ENCODE measurements at regions not wholly inside any gene's neighbourhood (a gene's known extent, or its start where the extent isn't known, plus 50 kb on each side); places are given as distances from the start of the nearest gene placed in this dataset.

GRCh38 chr2:5263291-5263690 lies 428.9 kb upstream of the SOX11 start:
- Histone ChIP-seq H3K4me3 (no peak overlapping the region), H3K9ac (ENCODE audit: insufficient read length) (no peak overlapping the region), H3K36me3 (ENCODE audit: insufficient read depth, low read length) (no peaks in the 10 kb centered on the region), H3K9me3 (ENCODE audit: low read depth, low read length) (no peaks in the 10 kb centered on the region), H3K27ac (no peak overlapping the region)
- TF ChIP-seq EZH2 (IDR thresholded peaks at IDR 0.05) (no peak), POLR2AphosphoS5 (IDR thresholded peaks at IDR 0.05; ENCODE audit: borderline replicate concordance, low read depth, low read length) (no peak), FOXP2 (optimal IDR thresholded peaks at IDR 0.05; ENCODE audit: control extremely low read depth, extremely low read length, insufficient read depth) (no peak)
- no peak for DNase-seq (ENCODE audit: low read depth, low spot score)

- TF ChIP-seq POLR2AphosphoS5 (IDR thresholded peaks at IDR 0.05; ENCODE audit: borderline replicate concordance, low read depth, low read length) (no peak), EZH2 (IDR thresholded peaks at IDR 0.05) (no peak), FOXP2 (optimal IDR thresholded peaks at IDR 0.05; ENCODE audit: control extremely low read depth, extremely low read length, insufficient read depth) (no peak)
- H3K27ac ChIP-seq: no peak overlapping the region
Measured at GRCh38 chr2:5264361-5264760, 427.8 kb upstream of the SOX11 start.

GRCh38 chr2:5285061-5285460 lies 407.1 kb upstream of the SOX11 start:
- H3K27ac ChIP-seq: no peak overlapping the region; the same call in 1 of the 2 replicates
- TF ChIP-seq POLR2AphosphoS5 (IDR thresholded peaks at IDR 0.05; ENCODE audit: borderline replicate concordance, low read depth, low read length): no peak
- TF ChIP-seq FOXP2 (optimal IDR thresholded peaks at IDR 0.05; ENCODE audit: control extremely low read depth, extremely low read length, insufficient read depth): no peak
- TF ChIP-seq EZH2 (IDR thresholded peaks at IDR 0.05): no peak
- no peaks in the 10 kb centered on the region for H3K36me3 ChIP-seq (ENCODE audit: insufficient read depth, low read length)
- DNase-seq (ENCODE audit: low read depth, low spot score): no peak
- H3K4me3 ChIP-seq: no peak overlapping the region
- H3K9ac ChIP-seq (ENCODE audit: insufficient read length): no peak overlapping the region
- H3K9me3 ChIP-seq (ENCODE audit: low read depth, low read length): no peaks in the 10 kb centered on the region

More at GRCh38 chr2:5264361-5264760, 427.8 kb upstream of the SOX11 start:
- no peaks in the 10 kb centered on the region for H3K9me3 ChIP-seq (ENCODE audit: low read depth, low read length)
- no peak overlapping the region for H3K9ac ChIP-seq (ENCODE audit: insufficient read length)
- no peak overlapping the region for H3K4me3 ChIP-seq
- no peak for DNase-seq (ENCODE audit: low read depth, low spot score)
- H3K36me3 ChIP-seq (ENCODE audit: insufficient read depth, low read length): no peaks in the 10 kb centered on the region

GRCh38 chr2:5285872-5286769 lies 406.1 kb upstream of the SOX11 start:
- DNase-seq (ENCODE audit: low read depth, low spot score): no peak
- Histone ChIP-seq H3K36me3 (ENCODE audit: insufficient read depth, low read length) (no peaks in the 10 kb centered on the region), H3K4me3 (no peak overlapping the region), H3K27ac (no peak overlapping the region), H3K9ac (ENCODE audit: insufficient read length) (no peak overlapping the region), H3K9me3 (ENCODE audit: low read depth, low read length) (no peaks in the 10 kb centered on the region)
- TF ChIP-seq POLR2AphosphoS5 (IDR thresholded peaks at IDR 0.05; ENCODE audit: borderline replicate concordance, low read depth, low read length): no peak
- no peak for TF ChIP-seq FOXP2 (optimal IDR thresholded peaks at IDR 0.05; ENCODE audit: control extremely low read depth, extremely low read length, insufficient read depth)

GRCh38 chr2:5287558-5288334 lies 404.4 kb upstream of the SOX11 start:
- Histone ChIP-seq H3K9ac (ENCODE audit: insufficient read length) (no peak overlapping the region), H3K9me3 (ENCODE audit: low read depth, low read length) (no peaks in the 10 kb centered on the region), H3K4me3 (no peak overlapping the region), H3K36me3 (ENCODE audit: insufficient read depth, low read length) (no peaks in the 10 kb centered on the region), H3K27ac (no peak overlapping the region)
- TF ChIP-seq FOXP2 (optimal IDR thresholded peaks at IDR 0.05; ENCODE audit: control extremely low read depth, extremely low read length, insufficient read depth) (no peak), EZH2 (IDR thresholded peaks at IDR 0.05) (no peak), POLR2AphosphoS5 (IDR thresholded peaks at IDR 0.05; ENCODE audit: borderline replicate concordance, low read depth, low read length) (no peak)
- no peak for DNase-seq (ENCODE audit: low read depth, low spot score)

GRCh38 chr2:5290900-5291546 lies 401.2 kb upstream of the SOX11 start:
- H3K36me3 ChIP-seq (ENCODE audit: insufficient read depth, low read length): no peaks in the 10 kb centered on the region
- no peak overlapping the region for H3K4me3 ChIP-seq
- TF ChIP-seq FOXP2 (optimal IDR thresholded peaks at IDR 0.05; ENCODE audit: control extremely low read depth, extremely low read length, insufficient read depth) (no peak), EZH2 (IDR thresholded peaks at IDR 0.05) (no peak), POLR2AphosphoS5 (IDR thresholded peaks at IDR 0.05; ENCODE audit: borderline replicate concordance, low read depth, low read length) (no peak)
- H3K9me3 ChIP-seq (ENCODE audit: low read depth, low read length): no peaks in the 10 kb centered on the region
- no peak overlapping the region for H3K27ac ChIP-seq
- no peak for DNase-seq (ENCODE audit: low read depth, low spot score)
- no peak overlapping the region for H3K9ac ChIP-seq (ENCODE audit: insufficient read length)

DNA sequence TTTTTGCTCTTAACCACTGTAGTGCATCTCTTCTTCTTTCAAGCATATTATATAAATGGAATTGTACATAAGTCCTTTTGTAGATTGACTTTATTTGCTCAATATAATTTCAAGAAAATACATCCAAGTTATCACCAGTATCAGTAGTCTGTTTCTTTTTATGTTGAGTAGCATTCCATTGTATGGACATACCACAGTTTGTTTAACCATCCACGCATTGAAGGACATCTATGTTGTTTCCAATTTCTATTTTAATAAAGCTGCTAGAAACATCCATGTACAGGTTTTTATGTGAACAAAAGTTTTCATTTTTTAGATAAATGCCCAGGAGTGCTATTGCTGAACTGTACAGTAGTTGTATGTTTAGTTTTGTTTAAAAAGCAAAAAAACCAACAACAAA lies 387.5 kb upstream of the SOX11 start:
- DNase-seq (ENCODE audit: low read depth, low spot score): no peak
- Histone ChIP-seq H3K36me3 (ENCODE audit: insufficient read depth, low read length) (no peaks in the 10 kb centered on the region), H3K4me3 (no peak overlapping the region), H3K9me3 (ENCODE audit: low read depth, low read length) (no peaks in the 10 kb centered on the region), H3K9ac (ENCODE audit: insufficient read length) (no peak overlapping the region), H3K27ac (no peak overlapping the region)
- TF ChIP-seq POLR2AphosphoS5 (IDR thresholded peaks at IDR 0.05; ENCODE audit: borderline replicate concordance, low read depth, low read length) (no peak), EZH2 (IDR thresholded peaks at IDR 0.05) (no peak), FOXP2 (optimal IDR thresholded peaks at IDR 0.05; ENCODE audit: control extremely low read depth, extremely low read length, insufficient read depth) (no peak)

GRCh38 chr2:5315041-5315440 lies 377.1 kb upstream of the SOX11 start:
- H3K9ac ChIP-seq (ENCODE audit: insufficient read length): no peak overlapping the region
- no peaks in the 10 kb centered on the region for H3K36me3 ChIP-seq (ENCODE audit: insufficient read depth, low read length)
- H3K9me3 ChIP-seq (ENCODE audit: low read depth, low read length): no peaks in the 10 kb centered on the region
- no peak overlapping the region for H3K27ac ChIP-seq
- TF ChIP-seq FOXP2 (optimal IDR thresholded peaks at IDR 0.05; ENCODE audit: control extremely low read depth, extremely low read length, insufficient read depth) (no peak), EZH2 (IDR thresholded peaks at IDR 0.05) (no peak), POLR2AphosphoS5 (IDR thresholded peaks at IDR 0.05; ENCODE audit: borderline replicate concordance, low read depth, low read length) (no peak)
- H3K4me3 ChIP-seq: no peak overlapping the region
- DNase-seq (ENCODE audit: low read depth, low spot score): no peak
